GM21447 (cell line): ENCODE measurements at regions not wholly inside any gene's neighbourhood (a gene's known extent, or its start where the extent isn't known, plus 50 kb on each side); places are given as distances from the start of the nearest gene placed in this dataset.

Source experiments
- ATAC-seq: cut with Tn5 transposase; IDR thresholded peaks from one replicate; pipeline ENCODE4 v1.9.1; 2021; ENCODE audit not compliant: unreplicated experiment

DNA sequence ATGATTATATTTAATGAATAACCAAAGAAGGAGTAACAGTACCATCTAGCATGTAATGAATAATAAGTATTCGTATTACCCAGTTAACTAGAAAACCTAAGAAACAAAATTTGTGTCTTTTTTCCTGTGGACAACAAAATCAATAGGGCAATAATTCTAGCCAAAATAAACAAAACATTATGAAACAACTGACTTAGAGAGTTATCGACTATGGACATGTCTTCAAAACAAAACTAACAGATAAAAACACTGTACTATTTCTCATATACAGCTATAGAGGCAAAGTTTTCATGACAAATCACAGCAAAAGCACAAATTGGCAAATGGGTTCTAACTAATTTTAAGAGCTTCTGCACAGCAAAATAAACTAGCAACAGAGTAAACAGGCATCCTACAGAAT is 224.1 kb downstream of the ALX1 start:
- ATAC-seq, result no peak

DNA sequence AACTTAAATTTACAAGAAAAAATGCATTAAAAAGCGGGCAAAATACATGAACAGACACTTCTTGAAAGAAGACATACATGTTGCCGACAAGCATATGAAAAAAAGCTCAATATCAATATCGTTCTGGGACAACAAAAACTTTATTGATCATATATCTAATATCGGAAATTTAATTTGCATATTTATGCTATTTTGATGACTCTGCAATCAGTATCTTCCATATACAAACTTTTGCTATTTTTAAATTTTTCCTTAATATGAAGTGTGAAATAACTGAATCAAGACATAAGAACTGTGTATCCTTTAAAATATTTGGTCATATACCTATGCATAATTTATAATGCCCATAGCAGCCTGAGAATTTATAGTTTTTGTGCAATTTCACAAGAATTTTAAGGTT is 224.6 kb downstream of the ALX1 start:
- no peak for ATAC-seq

DNA sequence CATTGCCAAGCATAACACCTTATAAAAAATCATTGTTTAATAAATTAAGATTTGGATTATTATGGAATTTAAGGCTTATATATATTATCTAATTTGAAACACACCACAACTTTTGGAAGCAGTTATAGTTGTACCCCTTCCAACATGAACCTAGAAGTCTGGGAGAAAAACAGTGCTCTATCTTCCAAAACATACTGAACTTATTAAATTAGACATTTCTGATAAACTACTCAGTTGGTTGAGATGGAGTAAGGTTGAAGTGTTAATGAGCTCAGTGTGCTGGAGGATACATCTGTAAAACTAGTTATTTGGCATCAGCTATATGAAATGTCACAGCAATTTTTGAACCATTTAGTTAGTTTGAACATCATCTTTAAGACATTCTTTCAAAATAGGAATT is 227.4 kb downstream of the ALX1 start:
- no peak for ATAC-seq

DNA sequence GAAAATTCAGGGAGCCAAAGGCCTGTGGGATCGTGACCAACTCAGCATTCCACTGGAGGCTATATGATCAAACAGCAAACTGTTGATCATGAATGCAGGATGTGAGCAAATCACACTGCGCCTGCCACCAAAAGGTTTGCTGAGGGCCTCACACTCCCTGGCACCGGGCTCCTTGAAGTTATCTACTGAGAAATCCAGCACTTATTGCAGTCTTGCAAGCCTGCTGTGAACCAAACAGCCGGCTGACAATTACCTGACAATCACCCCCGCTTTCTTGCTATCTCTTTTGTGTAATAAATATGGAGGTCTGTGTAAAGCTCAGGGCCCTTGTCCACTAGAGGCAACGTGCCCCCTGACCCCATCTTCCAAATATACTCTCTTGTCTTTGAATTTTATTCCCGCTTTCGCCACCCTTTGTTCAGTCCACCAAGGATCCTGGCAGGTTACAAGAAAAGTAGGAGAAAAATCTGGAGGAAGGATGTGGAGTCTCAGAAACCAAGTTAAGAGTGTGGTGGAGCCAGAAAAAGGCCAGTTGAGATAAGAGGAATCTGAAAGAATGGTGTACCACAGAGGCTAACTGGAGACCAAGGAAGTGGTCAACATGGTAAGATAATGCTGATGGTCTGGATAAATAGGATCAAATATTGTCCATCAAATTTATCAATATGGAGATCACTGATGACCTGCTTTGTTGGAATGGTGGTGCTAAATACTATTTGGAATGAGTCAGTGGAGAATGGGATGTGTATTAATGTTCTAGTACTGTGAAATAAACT is 229.2 kb downstream of the ALX1 start:
- peak; percentile 32 for ATAC-seq

DNA sequence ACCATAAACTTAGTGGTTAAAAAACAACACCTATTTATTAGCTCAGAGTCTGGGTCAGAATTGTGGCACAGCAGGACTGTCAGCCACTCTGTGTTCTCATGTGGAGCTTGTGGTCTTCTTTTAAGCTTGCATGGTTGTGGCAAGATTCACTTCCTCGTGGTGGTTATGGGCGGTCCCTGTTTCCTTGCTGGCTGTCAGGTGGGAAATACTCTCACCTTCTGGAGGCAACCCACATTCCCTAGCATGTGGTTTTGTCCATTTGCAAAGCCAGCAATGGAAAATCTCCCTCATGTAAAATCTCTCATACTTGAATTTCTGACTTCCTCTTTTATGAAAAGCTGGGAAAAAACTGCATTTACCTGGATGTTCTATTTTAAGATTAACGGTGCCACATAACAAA is 229.8 kb downstream of the ALX1 start:
- ATAC-seq, result peak; percentile 98

DNA sequence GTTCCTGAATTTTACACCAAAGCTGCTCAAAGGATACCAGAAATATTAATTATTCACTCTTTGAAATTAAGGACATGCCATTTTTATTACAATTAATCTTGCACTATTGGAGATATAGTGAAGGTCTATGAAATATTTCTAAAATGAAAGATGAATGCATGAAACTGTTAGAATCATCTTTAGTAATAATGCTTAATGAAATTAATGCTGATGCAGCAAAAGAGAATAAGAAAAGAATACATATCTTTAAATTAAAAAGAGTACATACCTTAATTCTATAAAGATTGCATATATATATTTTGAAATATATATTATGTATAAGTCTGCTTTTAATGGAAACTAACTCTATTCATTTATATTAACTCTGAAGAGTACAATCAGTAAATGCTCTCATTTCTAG is 236.0 kb downstream of the ALX1 start:
- ATAC-seq, result no peak

DNA sequence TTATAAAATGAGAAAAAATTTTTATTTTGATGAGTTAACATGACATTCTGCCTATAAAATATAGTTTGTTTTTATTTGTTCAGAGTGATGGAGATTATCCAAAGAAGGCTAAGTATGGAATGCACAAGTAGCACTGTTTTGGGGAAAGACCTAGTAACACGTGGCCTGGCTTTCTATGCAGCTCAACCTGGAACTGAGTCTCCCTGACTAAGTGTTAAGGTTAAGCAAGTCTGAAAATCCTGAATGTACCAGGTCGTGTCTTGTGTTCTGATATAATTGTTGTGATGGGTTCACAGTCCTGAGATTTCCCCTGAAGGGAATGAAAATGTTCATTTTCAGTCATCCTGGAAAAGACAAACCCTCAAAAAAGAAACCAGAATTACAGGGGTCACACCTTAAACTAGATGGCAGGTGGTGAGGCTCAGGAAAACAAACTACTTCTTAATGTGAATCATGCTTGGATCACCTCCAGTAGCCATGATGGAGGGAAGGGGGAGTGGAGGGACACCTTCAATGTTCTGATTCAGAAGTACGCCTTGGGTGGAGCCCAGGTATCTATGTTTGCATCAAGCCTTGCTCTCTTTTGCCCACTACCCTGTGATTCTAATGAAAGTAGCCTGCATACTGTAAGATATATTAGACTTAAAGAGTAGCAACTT is 236.8 kb downstream of the ALX1 start:
- no peak for ATAC-seq

DNA sequence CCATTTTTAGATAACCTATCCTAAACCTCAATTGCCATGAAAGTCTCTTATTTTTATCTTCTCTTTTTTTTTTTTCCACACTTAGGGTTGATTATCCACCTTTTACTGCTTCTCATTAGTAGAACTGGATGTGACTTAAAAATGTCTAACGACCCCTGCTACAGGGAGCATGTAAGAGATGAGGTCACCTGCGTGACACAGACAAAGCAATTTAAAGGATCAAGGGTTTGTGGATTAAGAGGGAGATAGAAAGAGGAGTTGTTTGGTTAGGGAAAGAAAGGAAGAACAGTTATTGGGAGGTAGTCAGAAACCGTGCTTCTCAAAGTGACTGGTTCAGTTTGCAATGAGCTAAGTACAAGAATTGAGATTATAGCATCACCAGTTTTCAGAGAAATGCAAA is 239.1 kb downstream of the ALX1 start:
- ATAC-seq, result no peak

DNA sequence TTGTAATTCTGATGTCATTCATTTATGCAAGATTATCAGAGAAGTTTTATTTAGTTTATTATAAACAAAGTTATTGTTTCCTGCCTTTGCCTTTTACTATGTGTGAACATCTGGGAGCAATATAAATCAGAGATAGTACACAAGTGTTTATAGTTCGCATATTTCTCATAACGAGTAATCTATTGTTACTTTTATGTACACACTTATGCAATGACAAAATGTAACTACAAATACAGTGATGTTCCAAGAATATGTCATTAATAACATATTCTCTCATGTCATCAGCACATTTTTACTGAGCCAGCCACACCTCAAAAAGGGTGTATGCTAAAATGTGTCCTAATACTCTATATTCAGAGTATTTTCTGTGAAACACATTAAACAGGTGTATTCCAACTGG is 243.2 kb downstream of the ALX1 start:
- ATAC-seq, result no peak

DNA sequence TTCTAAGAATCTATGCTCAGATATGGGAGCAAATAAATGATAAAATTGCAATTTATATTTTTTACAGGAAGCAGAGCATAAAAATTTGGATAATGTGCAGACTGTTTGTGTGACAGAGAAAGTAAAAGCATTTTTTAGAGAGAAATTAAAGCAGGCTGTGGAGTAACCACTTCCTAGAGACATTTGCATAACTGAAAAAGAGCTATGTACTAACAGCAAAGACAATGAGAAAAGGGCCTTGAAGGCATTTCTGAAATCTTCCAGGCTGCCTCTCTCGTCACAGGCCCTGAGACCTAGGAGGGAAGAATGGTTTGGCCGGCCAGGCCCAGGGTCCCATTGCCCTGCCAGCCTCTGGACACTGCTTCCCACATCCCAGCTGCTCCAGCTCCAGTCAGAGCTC is 247.2 kb downstream of the ALX1 start:
- peak; percentile 75 for ATAC-seq

DNA sequence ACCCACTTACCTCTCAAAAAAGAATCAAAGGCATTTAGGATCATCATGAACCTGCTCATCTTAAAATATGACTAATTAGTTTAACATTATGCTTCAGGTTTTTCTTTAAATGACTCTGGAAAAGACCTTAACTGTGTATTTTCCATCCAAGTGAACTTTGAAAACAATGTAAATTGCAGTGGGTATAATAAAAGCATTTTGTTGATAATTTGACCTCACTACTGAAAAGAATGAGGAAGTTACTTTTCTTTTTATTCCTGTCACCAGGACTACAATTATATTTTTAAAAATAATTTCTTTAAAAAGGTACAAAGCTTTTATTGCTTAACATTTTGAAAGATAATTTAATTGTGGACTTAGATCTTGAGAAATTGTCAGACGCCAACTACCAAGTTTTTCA is 249.9 kb downstream of the ALX1 start:
- ATAC-seq, result no peak

DNA sequence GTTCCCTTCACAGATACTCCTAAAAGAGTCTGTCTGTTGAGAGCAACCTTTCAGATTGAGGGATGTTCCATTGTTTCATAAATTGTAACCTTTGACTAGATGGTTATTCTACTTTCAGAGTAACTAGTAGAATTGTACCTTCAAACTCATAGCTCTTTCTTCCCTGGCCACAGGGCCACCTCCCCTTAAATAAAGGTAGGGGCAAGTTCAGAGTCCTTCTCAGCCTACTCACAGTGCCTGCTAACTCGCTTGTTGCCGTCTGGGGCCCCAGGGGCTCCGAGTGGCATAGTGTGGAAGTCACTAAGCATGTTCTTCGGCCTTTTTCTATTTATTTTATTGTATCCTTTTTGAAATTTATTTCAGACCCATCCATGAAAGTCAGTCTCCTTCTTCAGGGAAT is 250.4 kb downstream of the ALX1 start:
- no peak for ATAC-seq

DNA sequence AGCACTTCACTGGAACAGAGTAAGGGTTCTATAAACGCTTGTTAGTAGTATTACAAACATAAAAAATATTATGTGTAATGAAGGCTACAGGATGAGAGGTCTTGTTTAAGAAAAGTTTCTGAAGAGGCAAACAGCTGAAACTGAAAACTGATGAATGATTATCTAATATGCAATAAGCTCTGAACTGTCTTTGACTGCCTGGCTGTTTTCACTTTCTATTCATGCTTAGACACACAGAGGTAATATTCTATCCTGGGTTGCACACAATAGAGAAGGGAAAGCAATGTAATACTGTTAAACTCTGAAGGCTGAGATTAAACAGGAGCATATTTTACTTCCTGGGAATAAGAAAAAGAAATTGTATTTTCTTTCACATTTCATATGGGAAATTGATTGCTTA is 251.3 kb downstream of the ALX1 start:
- ATAC-seq, result peak; percentile 95

DNA sequence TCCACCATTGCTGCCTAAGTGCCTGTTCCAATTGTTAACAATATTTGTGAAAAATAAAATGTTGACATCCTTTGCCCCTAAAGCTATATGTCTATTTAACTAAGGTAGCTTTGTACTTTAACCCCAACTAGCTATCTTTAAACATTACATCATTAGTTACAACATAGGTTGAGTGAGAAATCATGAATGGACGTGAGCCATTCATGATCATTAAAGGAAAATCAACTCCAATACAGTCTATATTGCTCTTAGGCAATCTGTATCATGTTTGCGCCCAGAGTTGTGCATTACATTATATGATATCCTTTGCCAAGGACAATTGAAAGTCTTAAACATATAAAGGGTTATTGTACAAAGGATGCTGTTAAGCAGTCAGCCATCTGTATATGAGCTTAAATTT is 269.6 kb downstream of the ALX1 start:
- ATAC-seq, result no peak

DNA sequence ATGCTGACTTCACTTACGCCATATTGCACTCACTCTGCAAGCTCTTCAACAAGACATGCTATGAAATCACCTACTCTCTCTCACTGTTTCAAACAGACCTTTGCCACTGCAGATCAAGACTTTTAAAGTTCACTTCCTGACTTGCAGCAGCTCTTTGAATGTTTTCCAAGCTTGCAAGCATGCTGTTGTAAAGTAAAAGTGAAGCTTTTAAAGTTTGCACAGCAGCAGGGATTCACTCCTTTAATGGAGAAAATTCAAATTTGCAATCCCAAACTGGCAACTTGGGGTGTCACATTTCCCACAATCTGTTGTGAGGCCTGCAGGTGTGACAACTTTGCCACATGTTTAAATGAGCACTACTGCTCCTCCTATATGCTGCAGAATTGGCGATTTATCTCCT is 270.9 kb downstream of the ALX1 start:
- ATAC-seq, result no peak

DNA sequence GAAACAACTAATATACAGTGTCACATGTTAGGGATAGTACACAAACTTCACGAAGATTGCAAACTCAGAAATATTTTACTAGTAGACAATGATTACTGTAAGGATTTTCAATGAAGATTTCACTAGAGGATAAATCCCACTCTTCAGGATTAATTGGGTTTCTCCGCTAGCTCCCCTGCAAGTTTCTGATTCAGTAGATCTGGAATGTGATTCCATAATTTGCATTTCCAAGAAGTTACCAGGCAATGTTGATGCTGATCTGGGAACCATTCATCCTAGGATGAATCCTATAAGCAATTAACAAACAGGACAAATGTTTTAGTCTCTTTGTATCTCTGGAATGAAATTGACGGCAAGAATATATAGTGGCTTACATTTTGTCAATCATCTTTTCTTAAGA is 272.4 kb downstream of the ALX1 start:
- ATAC-seq, result no peak

DNA sequence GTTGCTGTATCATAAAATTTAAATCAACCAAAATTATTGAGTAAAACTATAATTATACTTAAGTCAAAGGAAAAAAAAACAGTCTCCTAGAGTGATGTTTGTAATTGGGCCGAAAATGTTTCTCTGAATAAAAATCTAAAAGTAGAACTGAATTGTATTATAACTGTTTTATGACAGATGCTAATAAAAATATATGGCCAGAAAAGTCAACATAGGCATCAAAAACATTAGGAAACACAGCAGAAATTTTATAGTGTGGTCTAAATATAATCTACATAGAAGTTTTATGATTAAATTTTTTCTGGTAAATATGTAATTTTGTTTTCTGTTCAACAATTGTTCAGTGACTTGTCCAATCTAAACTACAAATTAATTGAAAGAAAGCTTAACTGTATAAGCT is 277.8 kb downstream of the ALX1 start:
- no peak for ATAC-seq

DNA sequence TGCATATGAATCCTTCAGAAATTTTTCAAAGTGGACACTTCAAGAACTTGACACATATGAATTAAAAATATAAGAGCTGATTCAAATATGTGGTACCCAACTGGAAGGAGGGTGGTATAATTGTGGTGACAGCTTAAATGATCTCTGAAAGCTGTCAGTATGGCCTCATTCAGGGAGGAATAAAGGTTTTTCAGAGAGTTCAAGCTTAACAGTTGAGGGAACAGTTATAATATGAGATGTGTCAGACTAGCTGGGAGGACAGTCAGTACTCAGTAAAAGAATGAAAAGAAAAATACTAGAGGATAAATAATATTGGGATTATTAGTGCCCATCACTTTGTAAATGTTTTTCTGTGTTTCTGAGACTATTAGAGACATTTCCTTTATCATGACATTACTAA is 277.5 kb downstream of the RASSF9 start:
- no peak for ATAC-seq

DNA sequence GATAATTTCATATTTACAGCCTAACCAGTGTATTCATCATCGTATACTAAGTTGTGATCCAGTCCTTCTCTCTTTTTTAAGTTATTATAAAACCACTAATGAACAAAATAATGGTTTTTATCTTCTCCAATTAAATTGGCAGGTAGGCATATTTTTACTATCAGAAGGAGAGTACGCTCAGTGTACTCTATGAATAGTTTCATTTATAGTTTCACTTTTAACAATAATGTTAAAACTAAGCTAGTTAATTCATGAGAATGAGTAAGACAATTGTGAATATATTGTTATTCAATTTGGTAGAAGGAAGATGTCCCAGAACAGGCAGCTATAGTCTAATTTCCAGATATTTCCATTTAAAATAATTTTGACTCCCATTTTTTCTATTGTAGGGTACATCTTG is 277.1 kb downstream of the RASSF9 start:
- ATAC-seq, result no peak

DNA sequence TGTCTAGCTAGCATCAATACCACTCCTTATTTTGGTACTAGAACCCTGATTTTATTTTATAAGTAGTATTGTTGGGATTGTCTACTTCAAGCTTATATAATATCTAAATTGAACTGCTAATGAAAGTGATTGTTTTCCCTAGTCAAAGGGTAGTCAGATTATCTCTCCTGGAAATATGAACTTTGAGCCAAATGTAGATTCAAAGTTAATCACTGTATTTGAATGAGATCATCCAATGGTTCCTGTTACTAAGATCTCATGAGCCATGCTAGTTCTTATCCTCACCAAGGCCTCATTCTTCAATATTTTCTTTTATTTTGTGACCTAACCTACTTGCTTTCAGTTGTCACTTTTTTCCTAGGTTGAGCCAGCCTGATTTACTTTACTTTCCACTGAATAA is 276.7 kb downstream of the RASSF9 start:
- no peak for ATAC-seq

DNA sequence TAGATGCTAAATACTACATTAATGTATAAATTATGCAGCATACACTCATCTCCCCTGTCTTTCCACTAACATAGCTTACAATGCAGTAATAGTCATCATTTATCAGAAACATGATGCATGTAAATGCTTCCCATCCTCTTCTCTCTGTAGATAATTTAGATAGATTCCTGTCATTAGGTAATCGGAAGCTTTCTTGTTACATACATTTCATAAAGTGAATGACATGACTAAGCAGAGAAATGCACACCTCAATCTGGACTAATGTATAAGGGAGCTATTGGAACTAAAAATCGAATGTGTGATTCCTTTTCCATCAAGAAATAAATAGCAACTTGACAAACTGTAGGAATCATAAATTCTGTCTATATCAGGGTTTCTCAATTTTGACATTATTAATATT is 273.4 kb downstream of the RASSF9 start:
- no peak for ATAC-seq

DNA sequence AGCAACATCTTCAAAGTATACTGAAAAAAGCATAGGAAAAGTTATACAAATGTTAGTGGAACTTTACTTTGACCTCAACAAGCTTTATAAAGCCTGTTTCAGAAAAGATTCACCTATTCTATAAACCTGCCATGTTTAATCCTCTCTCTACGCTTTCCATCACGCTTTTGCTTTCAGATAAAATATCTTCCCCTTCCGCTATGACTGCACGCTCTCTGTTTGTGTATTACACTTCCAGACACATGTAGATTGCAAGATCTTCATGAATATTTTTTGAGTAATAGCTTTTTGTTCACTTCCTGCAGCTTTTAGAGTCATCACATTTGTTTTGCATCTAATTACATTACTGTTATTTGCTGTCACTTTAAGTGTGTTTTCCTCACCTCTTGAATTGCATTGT is 271.4 kb downstream of the RASSF9 start:
- ATAC-seq, result no peak
